ENCODE measurements at regions not wholly inside any gene's neighbourhood (a gene's known extent, or its start where the extent isn't known, plus 50 kb on each side); places are given as distances from the start of the nearest gene placed in this dataset.
A peak's percentile ranks its signal among the peaks of the same experiment; 100 is the strongest.

DNA sequence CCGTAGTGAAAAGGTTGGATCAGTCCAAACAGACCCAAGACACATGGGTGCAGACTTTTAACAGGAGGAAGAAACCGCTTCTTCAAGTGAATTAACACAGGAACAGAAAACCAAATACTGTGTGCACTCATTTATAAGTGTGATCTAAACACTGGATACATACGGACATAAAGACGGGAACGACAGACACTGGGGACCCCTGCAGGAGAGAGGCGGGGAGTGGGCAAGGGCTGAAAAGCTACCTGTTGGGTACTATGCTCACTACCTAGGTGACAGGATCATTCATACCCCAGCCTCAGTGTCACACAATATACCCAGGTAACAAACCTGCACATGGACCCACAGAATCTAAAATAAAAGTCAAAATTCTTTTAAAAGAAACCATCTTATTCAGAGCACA lies 326.0 kb upstream of the NOCT start:
- Mint-ChIP-seq H3K27me3 (peaks cover 13 to 31% (median 20%) of the 10 kb centered on the region in 3 donors), H3K4me3 (no peak overlapping the region), H3K4me1 (no peaks in the 10 kb centered on the region), H3K9me3 (peaks cover 0 to 2% (median 0%) of the 10 kb centered on the region in 7 donors), H3K36me3 (no peaks in the 10 kb centered on the region), H3K27ac (no peak overlapping the region)
- ATAC-seq (ENCODE audit: low read depth in 2 of 2) = no peak
- DNase-seq = no peak

DNA sequence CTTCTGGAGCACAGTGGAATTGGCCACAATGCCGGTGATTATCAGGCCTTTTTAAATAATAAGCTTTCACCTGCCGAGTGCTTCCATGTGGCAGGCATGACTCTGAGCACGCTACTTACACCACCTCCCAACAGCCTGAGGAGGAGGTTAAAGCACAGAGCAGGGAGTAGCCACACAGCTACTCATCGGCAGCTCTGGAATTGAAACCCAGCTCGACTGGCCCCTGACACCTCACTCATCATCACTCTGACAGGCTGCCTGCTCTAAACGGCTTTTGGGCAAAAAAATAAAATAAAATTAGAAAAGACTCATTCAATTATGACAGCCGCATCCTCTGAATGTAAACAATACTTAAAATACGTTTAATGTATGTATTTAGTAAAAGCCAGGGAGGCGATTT lies 326.4 kb upstream of the NOCT start:
- H3K4me1 Mint-ChIP-seq = no peaks in the 10 kb centered on the region
- no peak for ATAC-seq (ENCODE audit: low read depth in 2 of 2)
- DNase-seq = no peak
- H3K4me3 Mint-ChIP-seq = no peak overlapping the region
- no peak overlapping the region for H3K27ac Mint-ChIP-seq
- no peaks in the 10 kb centered on the region for H3K36me3 Mint-ChIP-seq
- H3K9me3 Mint-ChIP-seq = peaks cover 0 to 2% (median 0%) of the 10 kb centered on the region in 7 donors
- peaks cover 13 to 28% (median 16%) of the 10 kb centered on the region in 3 donors for H3K27me3 Mint-ChIP-seq

DNA sequence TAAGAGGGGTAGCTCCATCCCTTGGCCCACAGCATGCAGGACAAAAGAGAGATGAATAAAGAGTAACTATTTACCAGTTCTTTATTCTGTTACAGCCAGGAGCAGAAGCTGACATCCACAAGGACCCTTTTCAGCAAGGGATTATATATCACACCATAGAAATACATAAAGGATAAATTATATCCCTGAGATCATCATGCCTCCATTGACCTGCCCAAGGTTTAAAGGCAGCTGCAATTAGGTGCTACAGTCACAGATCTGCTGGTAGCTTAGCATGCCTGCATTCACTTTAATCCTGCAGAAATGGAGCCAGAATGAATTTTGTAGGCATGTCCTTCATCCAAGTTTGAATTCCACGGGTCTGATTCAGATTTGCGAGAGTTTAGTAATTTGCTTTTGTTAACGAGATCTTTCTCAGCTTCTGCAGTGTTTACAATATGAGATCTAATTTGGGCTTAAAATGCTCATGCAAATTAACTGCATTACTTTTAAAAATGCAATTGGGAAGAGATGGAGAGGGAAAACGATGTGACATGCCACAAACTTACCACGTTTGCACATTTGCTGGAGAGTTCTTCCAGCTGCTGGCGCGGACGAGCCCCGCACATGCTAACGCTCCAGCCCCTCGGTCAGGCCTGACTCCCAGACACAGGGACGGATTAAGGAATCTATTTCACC lies 327.0 kb upstream of the NOCT start:
- ATAC-seq (ENCODE audit: low read depth in 2 of 2) (no peak), DNase-seq (no peak)
- Mint-ChIP-seq H3K4me1 (no peaks in the 10 kb centered on the region), H3K36me3 (no peaks in the 10 kb centered on the region), H3K27ac (no peak overlapping the region), H3K4me3 (no peak overlapping the region), H3K27me3 (peaks cover 16 to 34% (median 19%) of the 10 kb centered on the region in 3 donors), H3K9me3 (peaks cover 0 to 2% (median 0%) of the 10 kb centered on the region in 7 donors)

DNA sequence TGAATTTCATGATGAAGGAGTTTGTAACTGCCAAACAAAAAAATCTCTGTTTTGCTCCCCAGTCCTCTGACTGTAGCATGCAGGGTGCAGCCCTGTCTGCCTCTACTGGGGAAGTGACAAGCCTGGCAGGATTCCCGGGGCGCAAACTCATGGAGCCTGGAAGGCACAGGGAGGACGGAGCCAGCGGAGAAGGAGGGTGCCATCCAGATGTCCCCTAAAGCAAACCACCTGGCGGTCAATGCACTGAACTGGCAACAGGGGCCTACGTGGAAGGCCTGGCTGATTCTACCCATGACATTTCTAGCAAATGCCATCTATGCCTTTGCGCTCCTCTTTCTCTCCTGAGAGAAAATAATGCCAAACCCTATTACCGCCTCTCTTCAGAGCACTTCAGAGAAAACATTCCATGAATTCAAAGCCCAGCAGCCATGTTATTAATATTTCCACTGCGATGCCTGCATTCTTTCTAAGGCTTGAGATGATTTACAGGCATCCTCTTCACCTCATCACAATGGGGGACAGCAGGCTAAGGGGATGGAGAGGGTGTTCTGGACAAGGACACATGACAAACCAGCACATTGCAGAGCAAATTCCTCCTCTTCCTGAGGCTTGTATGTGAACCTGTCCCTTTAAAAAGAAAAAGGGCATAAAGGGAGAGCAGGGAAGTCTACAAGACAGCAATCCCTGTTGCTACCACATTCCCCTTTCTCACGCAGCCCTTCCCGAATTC lies 329.3 kb upstream of the NOCT start:
- Mint-ChIP-seq H3K4me1 (no peaks in the 10 kb centered on the region), H3K9me3 (peaks cover 0 to 2% (median 0%) of the 10 kb centered on the region in 7 donors), H3K27me3 (peaks cover 23 to 47% (median 31%) of the 10 kb centered on the region in 3 donors), H3K27ac (peak overlapping the region in 2 of 6 donors; percentile 9 to 36), H3K4me3 (no peak overlapping the region), H3K36me3 (no peaks in the 10 kb centered on the region)
- ATAC-seq (ENCODE audit: low read depth in 2 of 2) = no peak
- DNase-seq = no peak

DNA sequence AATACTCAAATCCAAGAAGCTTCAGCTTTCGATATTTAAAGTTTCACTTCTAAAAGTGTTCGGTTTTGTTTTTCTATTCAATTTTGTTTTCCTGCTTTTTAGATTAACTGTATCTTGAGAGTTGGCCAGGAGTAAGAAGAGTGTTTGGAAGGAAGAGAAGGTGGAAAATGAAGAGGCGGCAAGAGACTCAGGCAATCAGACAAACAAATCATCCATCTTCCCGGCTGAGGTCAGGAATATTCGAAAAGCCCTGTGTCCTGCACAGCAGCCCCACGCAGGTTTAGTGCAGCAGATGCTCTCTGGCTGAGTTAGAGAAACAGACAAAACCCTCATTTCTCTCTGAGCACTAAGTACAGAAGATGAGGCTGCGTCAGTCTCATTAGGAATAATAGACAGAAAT lies 330.3 kb upstream of the NOCT start:
- DNase-seq (no peak), ATAC-seq (ENCODE audit: low read depth in 2 of 2) (no peak)
- Mint-ChIP-seq H3K36me3 (no peaks in the 10 kb centered on the region), H3K9me3 (peaks cover 0 to 2% (median 0%) of the 10 kb centered on the region in 7 donors), H3K27ac (no peak overlapping the region), H3K27me3 (peaks cover 25 to 47% (median 31%) of the 10 kb centered on the region in 3 donors), H3K4me1 (no peaks in the 10 kb centered on the region), H3K4me3 (no peak overlapping the region)

DNA sequence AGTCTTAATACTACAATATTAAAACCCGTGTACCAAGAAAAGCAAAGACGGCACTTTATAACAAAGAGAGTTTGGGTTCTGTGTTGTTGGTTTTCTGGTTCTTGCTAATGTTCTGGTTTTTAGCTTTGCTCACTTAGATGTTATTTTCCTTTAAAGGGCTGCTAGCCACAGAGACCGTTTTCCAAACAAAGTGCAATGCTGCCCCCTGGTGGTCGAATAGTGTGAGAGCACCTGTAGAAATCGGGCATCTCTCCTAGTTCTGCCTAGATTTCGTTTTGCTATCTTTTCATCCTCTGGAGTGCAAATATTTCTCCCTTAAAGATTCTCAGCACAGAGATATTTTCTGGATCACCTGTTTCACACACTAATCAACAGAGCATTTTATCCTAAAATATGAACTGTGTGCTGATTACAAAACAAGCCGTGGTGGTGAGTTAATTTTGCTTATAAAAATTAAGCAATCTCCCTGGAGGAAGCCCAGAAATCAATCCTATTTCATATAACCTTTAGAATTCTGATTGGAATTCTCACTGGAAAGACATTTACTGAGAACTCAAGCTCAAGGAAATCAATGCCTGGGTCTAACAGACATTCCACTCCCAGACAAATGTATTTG lies 334.5 kb upstream of the NOCT start:
- ATAC-seq (ENCODE audit: low read depth in 2 of 2) (peak in 1 of 2 donors; percentile 23), DNase-seq (peak; percentile 44)
- no peaks in the 10 kb centered on the region for H3K9me3 Mint-ChIP-seq
- H3K27me3 Mint-ChIP-seq = peaks cover 15 to 37% (median 15%) of the 10 kb centered on the region in 3 donors
- H3K36me3 Mint-ChIP-seq = no peaks in the 10 kb centered on the region
- H3K4me3 Mint-ChIP-seq = no peak overlapping the region
- no peaks in the 10 kb centered on the region for H3K4me1 Mint-ChIP-seq
- no peak overlapping the region for H3K27ac Mint-ChIP-seq

DNA sequence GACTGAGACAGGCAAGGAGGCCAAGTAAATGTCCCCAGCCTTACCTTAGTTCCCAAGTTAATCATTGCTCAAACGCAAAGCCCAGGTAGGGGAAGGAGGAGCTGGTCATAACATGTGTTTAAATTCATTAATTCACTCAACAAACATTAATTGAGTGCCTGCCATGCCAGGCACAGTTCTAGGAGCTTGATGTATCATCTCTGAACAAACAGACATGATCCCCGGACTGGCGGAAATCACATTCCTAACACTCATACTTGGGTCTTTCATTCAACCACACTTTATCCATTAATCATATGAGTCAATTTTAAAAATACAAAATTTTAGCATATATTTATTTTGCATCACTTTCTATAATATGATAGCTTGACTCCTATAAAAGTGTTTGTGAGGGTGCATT lies 335.3 kb upstream of the NOCT start:
- Mint-ChIP-seq H3K9me3 (no peaks in the 10 kb centered on the region), H3K27ac (no peak overlapping the region), H3K4me3 (no peak overlapping the region), H3K27me3 (peaks cover 15 to 33% (median 15%) of the 10 kb centered on the region in 3 donors), H3K4me1 (no peaks in the 10 kb centered on the region), H3K36me3 (no peaks in the 10 kb centered on the region)
- ATAC-seq (ENCODE audit: low read depth in 2 of 2) (no peak), DNase-seq (no peak)

DNA sequence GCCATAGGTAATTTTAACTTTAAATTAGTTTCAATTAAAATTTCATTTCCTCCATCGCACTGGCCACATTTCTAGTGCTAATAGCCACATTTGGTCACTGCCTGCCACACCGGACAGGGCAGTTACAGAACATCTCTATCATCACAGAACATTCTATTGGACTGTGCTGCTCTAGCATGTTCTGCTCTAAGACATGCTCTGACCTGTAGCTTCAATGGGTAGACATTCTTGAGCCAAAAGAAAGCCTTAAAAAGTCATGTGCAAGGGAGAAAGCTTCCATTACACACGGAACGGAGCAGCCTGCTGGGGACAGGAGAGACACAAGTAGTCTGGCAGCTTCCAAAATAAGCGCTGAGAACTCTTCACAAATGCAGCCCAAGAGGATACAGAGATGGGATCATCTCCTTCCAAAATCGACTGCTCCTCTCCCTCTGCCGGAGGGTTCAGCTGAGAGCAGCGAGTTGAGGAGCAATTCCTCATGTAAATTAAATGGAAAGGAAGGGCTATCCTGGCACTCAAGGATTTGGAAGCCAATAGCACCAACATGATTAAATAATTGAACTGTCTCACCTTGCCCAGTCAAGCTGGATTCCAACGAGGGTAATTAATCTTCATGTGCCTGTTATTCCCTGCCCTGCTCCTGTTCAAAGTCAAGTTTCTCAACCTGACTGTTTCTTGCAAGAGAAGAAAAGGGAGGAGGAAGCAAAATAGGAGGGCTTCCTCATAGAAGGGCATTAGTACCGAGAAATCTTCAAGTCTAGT lies 336.4 kb upstream of the NOCT start:
- Mint-ChIP-seq H3K4me3 (no peak overlapping the region), H3K4me1 (no peaks in the 10 kb centered on the region), H3K9me3 (no peaks in the 10 kb centered on the region), H3K27ac (no peak overlapping the region), H3K27me3 (peaks cover 15 to 32% (median 15%) of the 10 kb centered on the region in 3 donors), H3K36me3 (no peaks in the 10 kb centered on the region)
- DNase-seq = no peak
- no peak for ATAC-seq (ENCODE audit: low read depth in 2 of 2)

DNA sequence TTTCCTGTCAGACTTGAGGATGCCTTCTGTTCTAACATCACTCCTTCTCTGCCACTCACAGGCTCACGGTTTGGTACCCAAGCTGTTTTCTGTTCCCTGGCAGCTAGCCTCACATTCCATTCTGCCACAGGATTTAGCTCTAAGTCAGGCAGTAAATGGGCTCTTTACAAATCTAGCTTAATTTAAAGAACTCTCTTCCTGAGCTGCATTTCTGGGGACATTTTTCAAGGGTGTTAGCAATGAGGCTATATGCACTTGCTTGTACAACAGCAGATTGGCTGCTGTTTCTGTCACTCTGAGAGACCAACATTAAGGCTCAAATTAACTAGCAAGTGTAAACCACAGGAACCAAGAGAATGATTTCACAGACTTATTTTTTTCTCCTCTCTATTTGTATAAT lies 337.8 kb upstream of the NOCT start:
- H3K4me1 Mint-ChIP-seq = no peaks in the 10 kb centered on the region
- H3K9me3 Mint-ChIP-seq = no peaks in the 10 kb centered on the region
- no peak for ATAC-seq (ENCODE audit: low read depth in 2 of 2)

DNA sequence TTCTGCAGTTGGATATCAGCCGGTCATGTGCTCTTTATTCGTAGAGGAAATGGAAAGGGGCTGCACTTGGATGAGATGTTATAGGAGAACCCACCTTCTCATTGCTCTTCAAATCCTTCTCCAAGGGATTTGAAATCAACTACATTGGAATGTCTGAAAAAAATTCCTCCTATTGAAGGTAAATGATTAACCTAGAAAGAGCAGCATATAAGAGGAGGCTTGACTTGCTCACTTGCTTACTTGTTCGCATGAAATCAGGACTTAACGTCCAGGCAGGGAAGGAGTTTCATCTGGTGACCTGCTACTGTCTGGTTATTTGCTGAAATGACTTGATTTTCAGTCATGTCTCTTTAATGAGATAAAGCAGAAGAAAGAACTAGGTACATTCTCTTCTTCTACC lies 338.4 kb upstream of the NOCT start:
- Mint-ChIP-seq H3K27me3 (peaks cover 4 to 20% (median 5%) of the 10 kb centered on the region in 3 donors), H3K36me3 (no peaks in the 10 kb centered on the region), H3K4me3 (no peak overlapping the region), H3K9me3 (no peaks in the 10 kb centered on the region), H3K4me1 (no peaks in the 10 kb centered on the region), H3K27ac (no peak overlapping the region)
- ATAC-seq (ENCODE audit: low read depth in 2 of 2) (no peak), DNase-seq (no peak)

More for the DNA sequence above, 337.8 kb upstream of the NOCT start:
- Mint-ChIP-seq H3K36me3 (no peaks in the 10 kb centered on the region), H3K27me3 (peaks cover 5 to 20% (median 10%) of the 10 kb centered on the region in 3 donors), H3K27ac (no peak overlapping the region), H3K4me3 (no peak overlapping the region)
- DNase-seq = no peak

DNA sequence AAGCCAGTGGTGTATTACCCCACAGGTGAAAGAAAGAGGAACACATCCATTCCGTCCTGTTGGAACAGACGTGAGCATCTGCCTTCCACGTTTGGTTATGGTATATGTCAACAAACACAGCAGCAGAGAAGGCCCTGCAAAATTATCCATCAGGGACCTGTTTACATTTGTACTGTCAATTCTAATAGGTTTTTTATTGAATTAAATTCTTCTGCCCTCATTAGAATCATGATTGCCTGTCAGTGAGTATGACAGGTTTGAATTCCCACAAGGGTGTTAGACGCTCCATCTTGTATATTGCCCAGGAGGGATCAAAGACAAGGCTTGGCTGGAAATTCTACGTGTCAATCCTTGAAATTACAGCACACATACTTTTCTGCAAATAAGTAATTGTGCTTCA lies 339.9 kb upstream of the NOCT start:
- no peak for ATAC-seq (ENCODE audit: low read depth in 2 of 2)
- Mint-ChIP-seq H3K9me3 (no peaks in the 10 kb centered on the region), H3K27me3 (peaks cover 7 to 25% (median 7%) of the 10 kb centered on the region in 3 donors), H3K4me3 (no peak overlapping the region), H3K27ac (no peak overlapping the region), H3K36me3 (no peaks in the 10 kb centered on the region), H3K4me1 (no peaks in the 10 kb centered on the region)
- DNase-seq = no peak

DNA sequence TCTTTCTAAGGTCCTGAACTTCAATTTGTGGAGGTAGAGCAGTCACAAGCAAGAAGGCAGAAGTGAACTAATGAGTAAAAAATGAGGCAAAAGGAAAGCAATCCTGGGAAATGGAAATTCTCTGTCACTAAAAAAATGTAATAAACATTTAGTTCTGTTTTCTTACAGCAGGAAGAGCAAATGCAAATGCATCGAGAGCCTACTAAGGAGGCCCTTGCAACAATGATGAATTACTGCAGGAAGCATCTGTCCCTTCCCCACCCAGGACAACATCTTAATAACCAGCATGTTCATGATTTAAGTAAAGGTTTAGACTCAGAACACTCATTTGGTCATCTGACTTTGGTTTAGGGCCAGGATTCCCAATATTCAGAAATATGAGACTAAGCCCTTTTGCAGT lies 341.4 kb upstream of the NOCT start:
- DNase-seq (no peak), ATAC-seq (ENCODE audit: low read depth in 2 of 2) (no peak)
- H3K27me3 Mint-ChIP-seq = peaks cover 8 to 28% (median 12%) of the 10 kb centered on the region in 3 donors
- no peaks in the 10 kb centered on the region for H3K4me1 Mint-ChIP-seq
- no peak overlapping the region for H3K4me3 Mint-ChIP-seq
- H3K27ac Mint-ChIP-seq = no peak overlapping the region
- no peaks in the 10 kb centered on the region for H3K9me3 Mint-ChIP-seq
- no peaks in the 10 kb centered on the region for H3K36me3 Mint-ChIP-seq

DNA sequence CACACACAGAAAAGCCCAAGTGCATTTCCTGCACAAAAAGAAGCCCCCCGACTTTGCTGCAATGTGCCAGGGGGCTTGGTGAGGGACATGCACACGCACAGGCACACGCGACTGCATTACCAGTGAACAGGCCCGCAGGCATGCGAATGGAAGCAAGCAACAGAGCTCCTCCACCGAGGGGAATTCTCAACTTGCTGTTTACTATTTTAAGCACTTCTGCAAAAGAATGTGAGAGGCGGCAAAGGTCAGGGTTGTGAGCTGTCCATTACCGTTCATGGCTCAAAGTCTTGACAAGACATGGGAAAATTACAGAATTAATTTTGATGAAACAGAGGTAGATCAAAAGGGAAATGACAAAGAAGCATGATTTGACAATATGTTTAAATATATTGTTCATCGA lies 342.5 kb upstream of the NOCT start:
- Mint-ChIP-seq H3K36me3 (no peaks in the 10 kb centered on the region), H3K4me1 (no peaks in the 10 kb centered on the region), H3K27me3 (peaks cover 8 to 28% (median 12%) of the 10 kb centered on the region in 3 donors), H3K4me3 (no peak overlapping the region), H3K9me3 (no peaks in the 10 kb centered on the region), H3K27ac (peak overlapping the region in 1 of 6 donors; percentile 38)
- ATAC-seq (ENCODE audit: low read depth in 2 of 2) (no peak), DNase-seq (no peak)
